ENCODE measurements at regions not wholly inside any gene's neighbourhood (a gene's known extent, or its start where the extent isn't known, plus 50 kb on each side); places are given as distances from the start of the nearest gene placed in this dataset.

- no peaks in the 10 kb centered on the region for H3K27me3 Mint-ChIP-seq (ENCODE audit: low read depth)
These were observed 1047.4 kb upstream of the C9orf72 start for GRCh38 chr9:28620661-28621060.

DNA sequence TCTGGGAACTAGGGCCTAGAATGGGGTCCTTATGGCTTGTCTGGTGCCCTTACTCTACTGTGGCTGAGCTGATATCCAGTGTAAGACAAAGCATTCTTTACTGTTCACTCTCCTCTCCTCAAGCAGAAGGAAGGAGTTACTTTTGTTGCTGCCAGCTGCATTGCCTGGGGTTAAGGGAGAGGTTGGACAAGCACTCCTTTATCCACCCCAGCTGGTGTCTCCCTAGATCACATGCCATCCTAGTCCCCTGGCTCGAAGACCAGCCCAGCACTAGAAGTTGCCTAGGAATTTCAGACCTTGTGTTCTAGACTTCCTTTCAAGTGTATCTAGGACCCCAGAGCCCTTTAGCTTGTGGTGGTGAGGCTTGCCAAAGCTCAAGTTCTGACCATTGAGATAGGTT, 1051.5 kb upstream of the C9orf72 start:
- TF ChIP-seq, protein P1, sequence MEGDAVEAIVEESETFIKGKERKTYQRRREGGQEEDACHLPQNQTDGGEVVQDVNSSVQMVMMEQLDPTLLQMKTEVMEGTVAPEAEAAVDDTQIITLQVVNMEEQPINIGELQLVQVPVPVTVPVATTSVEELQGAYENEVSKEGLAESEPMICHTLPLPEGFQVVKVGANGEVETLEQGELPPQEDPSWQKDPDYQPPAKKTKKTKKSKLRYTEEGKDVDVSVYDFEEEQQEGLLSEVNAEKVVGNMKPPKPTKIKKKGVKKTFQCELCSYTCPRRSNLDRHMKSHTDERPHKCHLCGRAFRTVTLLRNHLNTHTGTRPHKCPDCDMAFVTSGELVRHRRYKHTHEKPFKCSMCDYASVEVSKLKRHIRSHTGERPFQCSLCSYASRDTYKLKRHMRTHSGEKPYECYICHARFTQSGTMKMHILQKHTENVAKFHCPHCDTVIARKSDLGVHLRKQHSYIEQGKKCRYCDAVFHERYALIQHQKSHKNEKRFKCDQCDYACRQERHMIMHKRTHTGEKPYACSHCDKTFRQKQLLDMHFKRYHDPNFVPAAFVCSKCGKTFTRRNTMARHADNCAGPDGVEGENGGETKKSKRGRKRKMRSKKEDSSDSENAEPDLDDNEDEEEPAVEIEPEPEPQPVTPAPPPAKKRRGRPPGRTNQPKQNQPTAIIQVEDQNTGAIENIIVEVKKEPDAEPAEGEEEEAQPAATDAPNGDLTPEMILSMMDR (IDR thresholded peaks at IDR 0.05; ENCODE audit: unreplicated experiment in 3 of 3) = no peak
- no peaks in the 10 kb centered on the region for H3K36me3 Mint-ChIP-seq (ENCODE audit: low read depth)
- H3K9me3 Mint-ChIP-seq = peaks cover 15% of the 10 kb centered on the region
- peaks cover 6% of the 10 kb centered on the region for H3K4me1 Mint-ChIP-seq
- no peak overlapping the region for H3K27ac Mint-ChIP-seq
- no peak overlapping the region for H3K4me3 Mint-ChIP-seq
- no peaks in the 10 kb centered on the region for H3K27me3 Mint-ChIP-seq (ENCODE audit: low read depth)

More at GRCh38 chr9:28620661-28621060, 1047.4 kb upstream of the C9orf72 start:
- no peaks in the 10 kb centered on the region for H3K4me1 Mint-ChIP-seq
- H3K9me3 Mint-ChIP-seq = peaks cover 12% of the 10 kb centered on the region
- H3K27ac Mint-ChIP-seq = no peak overlapping the region
- no peaks in the 10 kb centered on the region for H3K36me3 Mint-ChIP-seq (ENCODE audit: low read depth)
- H3K4me3 Mint-ChIP-seq = no peak overlapping the region
- TF ChIP-seq, protein P1 (IDR thresholded peaks at IDR 0.05; ENCODE audit: unreplicated experiment in 3 of 3) = no peak

GRCh38 chr9:28628031-28628430, 1054.8 kb upstream of the C9orf72 start:
- H3K9me3 Mint-ChIP-seq = peaks cover 14% of the 10 kb centered on the region
- H3K4me3 Mint-ChIP-seq = no peak overlapping the region
- H3K4me1 Mint-ChIP-seq = peaks cover 6% of the 10 kb centered on the region
- H3K27ac Mint-ChIP-seq = no peak overlapping the region
- H3K36me3 Mint-ChIP-seq (ENCODE audit: low read depth) = no peaks in the 10 kb centered on the region
- TF ChIP-seq, protein P1 (IDR thresholded peaks at IDR 0.05; ENCODE audit: unreplicated experiment in 3 of 3) = no peak
- H3K27me3 Mint-ChIP-seq (ENCODE audit: low read depth) = no peaks in the 10 kb centered on the region

DNA sequence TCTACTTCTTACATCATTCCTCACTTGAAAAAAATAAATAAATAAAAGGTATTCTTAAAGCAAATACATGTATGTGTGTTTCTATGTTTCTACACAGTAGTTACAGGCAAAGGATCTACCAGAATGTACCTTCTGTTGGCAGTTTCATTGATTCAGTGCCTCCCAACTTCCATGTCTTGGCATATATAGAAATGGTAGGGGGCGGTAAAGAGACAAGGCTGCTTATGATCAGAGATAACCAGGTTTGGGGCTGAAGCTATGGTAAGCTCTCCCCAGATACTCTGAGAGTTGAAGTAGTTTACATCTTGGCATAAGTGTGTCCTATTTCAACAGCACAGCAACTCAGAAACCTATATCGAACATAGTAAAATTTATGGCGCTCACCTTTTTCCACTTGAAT, 1075.4 kb upstream of the C9orf72 start:
- Mint-ChIP-seq H3K9me3 (no peaks in the 10 kb centered on the region), H3K4me3 (no peak overlapping the region), H3K27me3 (ENCODE audit: low read depth) (no peaks in the 10 kb centered on the region), H3K36me3 (ENCODE audit: low read depth) (no peaks in the 10 kb centered on the region), H3K4me1 (no peaks in the 10 kb centered on the region), H3K27ac (no peak overlapping the region)
- TF ChIP-seq, protein P1 (IDR thresholded peaks at IDR 0.05; ENCODE audit: unreplicated experiment in 3 of 3) = no peak

GRCh38 chr9:28650327-28650726, 1077.0 kb upstream of the C9orf72 start:
- no peaks in the 10 kb centered on the region for H3K36me3 Mint-ChIP-seq (ENCODE audit: low read depth)
- H3K27me3 Mint-ChIP-seq (ENCODE audit: low read depth) = no peaks in the 10 kb centered on the region
- no peaks in the 10 kb centered on the region for H3K4me1 Mint-ChIP-seq
- no peak overlapping the region for H3K27ac Mint-ChIP-seq
- H3K9me3 Mint-ChIP-seq = no peaks in the 10 kb centered on the region
- H3K4me3 Mint-ChIP-seq = no peak overlapping the region
- TF ChIP-seq, protein P1 (IDR thresholded peaks at IDR 0.05; ENCODE audit: unreplicated experiment in 3 of 3) = no peak

DNA sequence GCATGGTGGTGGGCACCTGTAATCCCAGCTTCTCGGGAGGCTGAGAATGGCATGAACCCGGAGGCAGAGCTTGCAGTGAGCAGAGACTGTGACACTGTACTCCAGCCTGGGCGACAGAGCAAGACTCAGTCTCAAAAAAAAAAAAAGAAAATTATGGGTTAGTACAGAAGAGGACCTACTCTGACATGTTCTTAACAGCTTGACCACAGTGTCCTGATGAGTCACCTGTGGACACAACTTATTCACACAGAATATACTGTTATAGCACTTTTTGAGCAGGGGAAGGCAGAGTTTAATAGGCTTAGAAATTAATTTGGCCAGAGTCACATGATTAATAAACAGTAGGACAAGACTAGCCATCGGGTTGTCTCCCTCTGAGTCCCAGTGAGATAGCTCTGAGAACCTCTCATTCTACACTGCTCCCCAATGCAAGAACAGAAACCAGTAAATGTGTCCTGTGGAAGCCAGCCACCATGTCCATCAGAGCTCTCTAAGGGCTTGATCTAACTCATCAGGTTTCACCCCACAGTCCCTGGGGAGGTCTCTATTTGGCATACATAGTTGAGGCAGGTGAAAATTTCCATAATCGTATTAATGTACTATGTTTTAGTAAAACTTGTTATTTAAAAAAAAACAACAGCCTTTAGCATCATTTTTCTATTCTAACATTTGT, 1077.9 kb upstream of the C9orf72 start:
- Mint-ChIP-seq H3K36me3 (ENCODE audit: low read depth) (no peaks in the 10 kb centered on the region), H3K4me1 (no peaks in the 10 kb centered on the region), H3K9me3 (no peaks in the 10 kb centered on the region), H3K4me3 (no peak overlapping the region), H3K27ac (no peak overlapping the region), H3K27me3 (ENCODE audit: low read depth) (no peaks in the 10 kb centered on the region)
- TF ChIP-seq, protein P1 (IDR thresholded peaks at IDR 0.05; ENCODE audit: unreplicated experiment in 3 of 3) = no peak
